ENCODE measurements at regions not wholly inside any gene's neighbourhood (a gene's known extent, or its start where the extent isn't known, plus 50 kb on each side); places are given as distances from the start of the nearest gene placed in this dataset.
"Not testable (repeated sequence)": the region's sequence is repeated elsewhere in the genome, so short reads cannot be mapped to it uniquely, and the experiment has no call there.

DNA sequence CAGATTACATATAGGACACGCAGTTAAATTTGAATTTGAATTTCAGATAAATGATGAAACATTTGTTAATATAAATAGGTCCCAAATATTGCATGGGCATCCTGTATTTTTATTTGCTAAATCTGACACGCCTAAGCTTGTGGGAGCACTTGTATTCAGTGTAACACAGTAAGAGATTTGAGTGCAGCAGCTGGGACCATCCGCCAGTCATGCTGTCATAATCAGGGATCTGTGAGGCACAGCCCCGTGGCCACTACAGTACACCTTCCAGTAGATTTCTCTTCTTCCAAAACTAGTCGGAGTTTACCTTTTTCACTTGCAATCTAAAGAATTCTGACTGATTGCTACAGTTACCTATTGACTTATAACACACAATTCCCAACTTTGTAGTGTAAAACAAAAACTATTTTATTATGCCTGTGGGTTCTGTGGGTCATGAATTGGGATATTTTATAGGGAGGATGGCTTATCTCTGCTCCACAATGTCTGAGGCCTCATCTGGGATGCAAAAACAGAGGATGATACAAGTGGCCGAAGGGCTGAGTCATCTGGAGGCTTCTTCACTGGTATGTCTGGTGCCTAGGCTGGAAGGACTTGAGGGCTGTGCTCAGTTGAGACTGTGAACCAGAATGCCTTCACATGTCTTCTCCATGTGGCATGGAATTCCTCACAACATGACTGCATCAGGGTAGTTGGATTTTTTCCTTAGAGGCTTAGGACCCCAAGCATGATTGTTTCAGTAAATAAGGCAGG is 74.1 kb downstream of the PRSS23 start:
- Histone ChIP-seq H3K9me3 (replicated peaks; ENCODE audit: insufficient read depth, low read length) (no peaks in the 10 kb centered on the region), H2AFZ (ENCODE audit: low read length) (no peak overlapping the region), H3F3A (ENCODE audit: insufficient read depth, low read length) (no peaks in the 10 kb centered on the region), H3K79me2 (ENCODE audit: low read length) (no peaks in the 10 kb centered on the region), H3K9ac (ENCODE audit: low read length) (no peak overlapping the region), H4K20me1 (ENCODE audit: insufficient read depth, low read length) (no peaks in the 10 kb centered on the region), H3K4me1 (ENCODE audit: low read length) (no peaks in the 10 kb centered on the region), H3K36me3 (replicated peaks; ENCODE audit: insufficient read depth, low read length) (no peaks in the 10 kb centered on the region), H3K4me3 (ENCODE audit: low read length) (no peak overlapping the region), H3K27ac (ENCODE audit: low read length) (no peak overlapping the region), H3K27me3 (replicated peaks; ENCODE audit: insufficient read depth, low read length) (no peaks in the 10 kb centered on the region), H3K9me2 (replicated peaks; ENCODE audit: insufficient read depth, low read length) (no peaks in the 10 kb centered on the region), H3K4me2 (ENCODE audit: low read depth, low read length) (no peak overlapping the region)
- DNase-seq, result no peak
- TF ChIP-seq, protein P1, sequence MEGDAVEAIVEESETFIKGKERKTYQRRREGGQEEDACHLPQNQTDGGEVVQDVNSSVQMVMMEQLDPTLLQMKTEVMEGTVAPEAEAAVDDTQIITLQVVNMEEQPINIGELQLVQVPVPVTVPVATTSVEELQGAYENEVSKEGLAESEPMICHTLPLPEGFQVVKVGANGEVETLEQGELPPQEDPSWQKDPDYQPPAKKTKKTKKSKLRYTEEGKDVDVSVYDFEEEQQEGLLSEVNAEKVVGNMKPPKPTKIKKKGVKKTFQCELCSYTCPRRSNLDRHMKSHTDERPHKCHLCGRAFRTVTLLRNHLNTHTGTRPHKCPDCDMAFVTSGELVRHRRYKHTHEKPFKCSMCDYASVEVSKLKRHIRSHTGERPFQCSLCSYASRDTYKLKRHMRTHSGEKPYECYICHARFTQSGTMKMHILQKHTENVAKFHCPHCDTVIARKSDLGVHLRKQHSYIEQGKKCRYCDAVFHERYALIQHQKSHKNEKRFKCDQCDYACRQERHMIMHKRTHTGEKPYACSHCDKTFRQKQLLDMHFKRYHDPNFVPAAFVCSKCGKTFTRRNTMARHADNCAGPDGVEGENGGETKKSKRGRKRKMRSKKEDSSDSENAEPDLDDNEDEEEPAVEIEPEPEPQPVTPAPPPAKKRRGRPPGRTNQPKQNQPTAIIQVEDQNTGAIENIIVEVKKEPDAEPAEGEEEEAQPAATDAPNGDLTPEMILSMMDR (IDR thresholded peaks at IDR 0.05; ENCODE audit: low read length), result no peak
- TF ChIP-seq EZH2phosphoT487 (IDR thresholded peaks at IDR 0.05; ENCODE audit: low read length) (no peak), EZH2 (optimal IDR thresholded peaks at IDR 0.05; ENCODE audit: low read depth, low read length) (no peak)

DNA sequence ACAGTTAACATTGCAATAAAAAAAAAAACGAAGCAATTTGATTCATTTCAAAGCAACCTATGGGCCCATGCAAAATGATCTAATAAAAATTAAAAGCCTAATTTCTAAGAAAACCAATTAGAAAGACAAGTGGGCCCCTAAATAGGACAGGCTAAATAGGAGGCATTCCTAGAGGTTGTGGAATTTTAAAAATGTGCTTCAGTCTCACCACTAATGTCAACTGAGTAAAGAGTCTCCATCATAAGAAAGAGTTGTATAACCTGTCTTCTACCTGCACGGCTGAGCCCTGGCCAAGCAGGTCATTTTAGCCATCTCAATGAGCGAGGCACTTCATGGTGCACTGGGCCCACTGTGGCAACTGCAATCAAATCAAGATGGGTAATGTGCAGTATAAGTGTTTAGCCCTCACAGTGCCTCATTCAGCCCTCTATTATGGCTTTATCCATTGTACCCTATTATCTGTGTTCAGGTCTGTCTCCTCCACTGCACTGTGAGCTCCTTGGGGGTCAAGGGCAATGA is 76.4 kb downstream of the PRSS23 start:
- no peaks in the 10 kb centered on the region for H4K20me1 ChIP-seq (ENCODE audit: insufficient read depth, low read length)
- no peak overlapping the region for H2AFZ ChIP-seq (ENCODE audit: low read length)
- H3K9me3 ChIP-seq (replicated peaks; ENCODE audit: insufficient read depth, low read length), result no peaks in the 10 kb centered on the region
- H3K9ac ChIP-seq (ENCODE audit: low read length), result no peak overlapping the region
- no peaks in the 10 kb centered on the region for H3K79me2 ChIP-seq (ENCODE audit: low read length)
- H3F3A ChIP-seq (ENCODE audit: insufficient read depth, low read length), result no peaks in the 10 kb centered on the region
- no peak for DNase-seq
- no peaks in the 10 kb centered on the region for H3K9me2 ChIP-seq (replicated peaks; ENCODE audit: insufficient read depth, low read length)
- no peak overlapping the region for H3K4me3 ChIP-seq (ENCODE audit: low read length)
- no peaks in the 10 kb centered on the region for H3K4me1 ChIP-seq (ENCODE audit: low read length)
- no peaks in the 10 kb centered on the region for H3K36me3 ChIP-seq (replicated peaks; ENCODE audit: insufficient read depth, low read length)
- H3K27me3 ChIP-seq (replicated peaks; ENCODE audit: insufficient read depth, low read length), result no peaks in the 10 kb centered on the region
- TF ChIP-seq EZH2 (optimal IDR thresholded peaks at IDR 0.05; ENCODE audit: low read depth, low read length) (no peak), EZH2phosphoT487 (IDR thresholded peaks at IDR 0.05; ENCODE audit: low read length) (no peak)
- TF ChIP-seq, protein P1 (IDR thresholded peaks at IDR 0.05; ENCODE audit: low read length), result no peak
- no peak overlapping the region for H3K4me2 ChIP-seq (ENCODE audit: low read depth, low read length)
- H3K27ac ChIP-seq (ENCODE audit: low read length), result no peak overlapping the region

DNA sequence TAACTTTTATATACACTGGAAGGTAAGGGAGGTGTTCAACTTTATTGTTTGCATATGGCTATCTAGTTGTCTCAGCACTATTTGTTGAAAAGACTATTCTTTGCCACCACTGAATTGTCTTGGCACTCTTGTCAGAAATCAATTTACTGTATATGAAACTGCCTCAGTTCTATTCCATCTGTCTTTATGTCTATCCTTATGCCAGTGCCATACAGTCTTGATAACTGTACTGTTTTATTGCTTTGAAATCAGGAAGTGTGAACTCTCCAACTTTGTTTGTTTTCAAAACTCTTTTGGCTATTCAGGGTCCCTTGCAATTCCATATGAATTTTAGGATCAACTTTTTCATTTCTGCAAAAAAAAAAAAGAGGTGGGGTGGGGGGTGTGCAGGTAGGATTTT is 77.2 kb downstream of the PRSS23 start:
- no peak for DNase-seq
- H3K4me1 ChIP-seq (ENCODE audit: low read length), result no peaks in the 10 kb centered on the region

DNA sequence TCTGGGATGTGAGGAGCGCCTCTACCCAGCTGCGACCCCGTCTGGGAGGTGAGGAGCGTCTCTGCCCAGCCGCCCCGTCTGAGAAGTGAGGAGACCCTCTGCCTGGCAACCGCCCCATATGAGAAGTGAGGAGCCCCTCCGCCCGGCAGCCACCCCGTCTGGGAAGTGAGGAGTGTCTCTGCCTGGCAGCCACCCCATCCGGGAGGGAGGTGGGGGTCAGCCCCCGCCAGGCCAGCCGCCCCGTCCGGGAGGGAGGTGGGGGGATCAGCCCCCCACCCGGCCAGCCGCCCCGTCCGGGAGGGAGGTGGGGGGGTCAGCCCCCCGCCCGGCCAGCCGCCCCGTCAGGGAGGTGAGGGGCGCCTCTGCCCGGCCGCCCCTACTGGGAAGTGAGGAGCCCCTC is 76.0 kb downstream of the FZD4 start:
- not testable (repeated sequence) for H3K27ac ChIP-seq (ENCODE audit: low read length); H3K9ac ChIP-seq (ENCODE audit: low read length); H3K27me3 ChIP-seq (replicated peaks; ENCODE audit: insufficient read depth, low read length); H3K9me3 ChIP-seq (replicated peaks; ENCODE audit: insufficient read depth, low read length); H2AFZ ChIP-seq (ENCODE audit: low read length); H3K4me3 ChIP-seq (ENCODE audit: low read length); H3K79me2 ChIP-seq (ENCODE audit: low read length); DNase-seq; H3K4me2 ChIP-seq (ENCODE audit: low read depth, low read length); H3K9me2 ChIP-seq (replicated peaks; ENCODE audit: insufficient read depth, low read length); H4K20me1 ChIP-seq (ENCODE audit: insufficient read depth, low read length); H3K36me3 ChIP-seq (replicated peaks; ENCODE audit: insufficient read depth, low read length); H3K4me1 ChIP-seq (ENCODE audit: low read length); H3F3A ChIP-seq (ENCODE audit: insufficient read depth, low read length)

More for the DNA sequence above, 77.2 kb downstream of the PRSS23 start:
- H4K20me1 ChIP-seq (ENCODE audit: insufficient read depth, low read length), result no peaks in the 10 kb centered on the region
- no peaks in the 10 kb centered on the region for H3K27me3 ChIP-seq (replicated peaks; ENCODE audit: insufficient read depth, low read length)
- no peaks in the 10 kb centered on the region for H3K79me2 ChIP-seq (ENCODE audit: low read length)
- H3F3A ChIP-seq (ENCODE audit: insufficient read depth, low read length), result no peaks in the 10 kb centered on the region
- H3K9me2 ChIP-seq (replicated peaks; ENCODE audit: insufficient read depth, low read length), result no peaks in the 10 kb centered on the region
- no peak overlapping the region for H3K9ac ChIP-seq (ENCODE audit: low read length)
- no peak overlapping the region for H2AFZ ChIP-seq (ENCODE audit: low read length)
- no peak overlapping the region for H3K4me3 ChIP-seq (ENCODE audit: low read length)
- H3K27ac ChIP-seq (ENCODE audit: low read length), result no peak overlapping the region
- no peaks in the 10 kb centered on the region for H3K9me3 ChIP-seq (replicated peaks; ENCODE audit: insufficient read depth, low read length)
- no peaks in the 10 kb centered on the region for H3K36me3 ChIP-seq (replicated peaks; ENCODE audit: insufficient read depth, low read length)
- H3K4me2 ChIP-seq (ENCODE audit: low read depth, low read length), result no peak overlapping the region
- TF ChIP-seq EZH2 (optimal IDR thresholded peaks at IDR 0.05; ENCODE audit: low read depth, low read length) (no peak), EZH2phosphoT487 (IDR thresholded peaks at IDR 0.05; ENCODE audit: low read length) (no peak)
- TF ChIP-seq, protein P1 (IDR thresholded peaks at IDR 0.05; ENCODE audit: low read length), result no peak

All from MM.1S (cell line).